HEK293T (cell line): ENCODE measurements at regions not wholly inside any gene's neighbourhood (a gene's known extent, or its start where the extent isn't known, plus 50 kb on each side); places are given as distances from the start of the nearest gene placed in this dataset.

ENCODE experiments used
- ARNT ChIP-seq: fragments of 450-650 bp; IDR thresholded peaks from 2 replicates; pipeline ENCODE4 v1.6.1; 2017; ENCODE audit warnings: mild to moderate bottlenecking
- BHLHE40 ChIP-seq: fragments of 450-650 bp; IDR thresholded peaks from 2 replicates; pipeline ENCODE4 v1.6.1; 2016; ENCODE audit warnings: mild to moderate bottlenecking, moderate library complexity, borderline replicate concordance
- ELF4 ChIP-seq: fragments of 450-650 bp; IDR thresholded peaks from 2 replicates; pipeline ENCODE4 v1.6.1; 2017; ENCODE audit warnings: antibody characterized with exemption
- FOXK2 ChIP-seq: fragments of 450-650 bp; IDR thresholded peaks from 2 replicates; pipeline ENCODE4 v1.6.1; 2016; ENCODE audit warnings: mild to moderate bottlenecking
- HDGF ChIP-seq: fragments of 450-650 bp; IDR thresholded peaks from 2 replicates; pipeline ENCODE4 v1.6.1; 2017; ENCODE audit warnings: antibody characterized with exemption, borderline replicate concordance
- NFRKB ChIP-seq: fragments of 450-650 bp; IDR thresholded peaks from 2 replicates; pipeline ENCODE4 v1.6.1; 2016; ENCODE audit warnings: mild to moderate bottlenecking, moderate library complexity
- SP1 ChIP-seq: fragments of 450-650 bp; IDR thresholded peaks from 2 replicates; pipeline ENCODE4 v1.6.1; 2017
- ZNF384 ChIP-seq: fragments of 450-650 bp; IDR thresholded peaks from 2 replicates; pipeline ENCODE4 v1.6.1; 2016
- TF ChIP-seq, protein P1 (sequence below): fragments of 450-650 bp; IDR thresholded peaks from 2 replicates; pipeline ENCODE4 v1.6.1; 2016

DNA sequence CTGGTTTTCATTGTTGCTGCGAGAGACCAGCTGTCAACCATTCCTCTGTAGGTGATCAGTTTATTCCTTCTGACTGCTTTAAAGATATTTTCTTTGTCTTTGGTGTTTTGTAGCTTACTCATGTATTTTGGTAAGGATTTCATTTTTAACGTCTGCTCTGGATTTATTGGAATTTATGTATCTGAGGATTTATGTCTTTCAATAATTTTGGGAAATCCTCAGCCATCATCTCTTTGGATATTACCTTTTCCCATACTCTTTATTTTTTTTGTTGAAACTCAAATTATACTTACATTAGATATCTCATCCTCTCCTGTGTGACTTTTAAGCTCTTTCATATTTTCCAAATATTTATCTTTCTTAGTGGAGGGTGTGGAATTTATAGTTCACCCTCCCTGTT is 62.7 kb upstream of the COL8A1 start:
- TF ChIP-seq SP1 = no peak
- no peak for TF ChIP-seq ELF4
- no peak for TF ChIP-seq HDGF
- no peak for TF ChIP-seq ZNF384
- TF ChIP-seq, protein P1, sequence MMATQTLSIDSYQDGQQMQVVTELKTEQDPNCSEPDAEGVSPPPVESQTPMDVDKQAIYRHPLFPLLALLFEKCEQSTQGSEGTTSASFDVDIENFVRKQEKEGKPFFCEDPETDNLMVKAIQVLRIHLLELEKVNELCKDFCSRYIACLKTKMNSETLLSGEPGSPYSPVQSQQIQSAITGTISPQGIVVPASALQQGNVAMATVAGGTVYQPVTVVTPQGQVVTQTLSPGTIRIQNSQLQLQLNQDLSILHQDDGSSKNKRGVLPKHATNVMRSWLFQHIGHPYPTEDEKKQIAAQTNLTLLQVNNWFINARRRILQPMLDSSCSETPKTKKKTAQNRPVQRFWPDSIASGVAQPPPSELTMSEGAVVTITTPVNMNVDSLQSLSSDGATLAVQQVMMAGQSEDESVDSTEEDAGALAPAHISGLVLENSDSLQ = no peak
- TF ChIP-seq FOXK2 = no peak
- no peak for TF ChIP-seq NFRKB
- TF ChIP-seq ARNT = no peak
- no peak for TF ChIP-seq BHLHE40
